Natural killer cell (primary cell): ENCODE measurements at regions not wholly inside any gene's neighbourhood (a gene's known extent, or its start where the extent isn't known, plus 50 kb on each side); places are given as distances from the start of the nearest gene placed in this dataset.
"Not testable (repeated sequence)": the region's sequence is repeated elsewhere in the genome, so short reads cannot be mapped to it uniquely, and the experiment has no call there.

Experiments
- ATAC-seq, 3 donors: fragments of 150-1000 bp in 2 of 3; fragments of 200-7000 bp in 1 of 3; cut with Tn5 transposase; 1 replicate in 1 of 3; 2 replicates in 2 of 3; pipeline ENCODE4 v1.10.0; 2021; ENCODE audit warnings: mild to moderate bottlenecking in 2 of 3, moderate library complexity in 2 of 3
- DNase-seq, 2 donors: peaks; one replicate each; pipeline versions ENCODE4 v3.0.0 to v3.0.0-alpha.2; 2013 to 2021; ENCODE audit warnings: mixed read lengths in 1 of 2
- H3K27ac ChIP-seq: one replicate; pipeline ENCODE4 v1.5.1; 2013; ENCODE audit warnings: mild to moderate bottlenecking, low read length
- H3K27me3 ChIP-seq: one replicate; pipeline ENCODE4 v1.6.1; 2013; ENCODE audit warnings: low read length; ENCODE audit not compliant: control insufficient read depth, insufficient read depth
- H3K36me3 ChIP-seq: one replicate; pipeline ENCODE4 v1.6.1; 2013; ENCODE audit warnings: low read length; ENCODE audit not compliant: control insufficient read depth, insufficient read depth
- H3K4me1 ChIP-seq: one replicate; pipeline ENCODE4 v1.6.1; 2013; ENCODE audit warnings: low read length; ENCODE audit not compliant: control insufficient read depth, insufficient read depth
- H3K4me3 ChIP-seq: one replicate; pipeline ENCODE4 v1.5.1; 2013; ENCODE audit warnings: low read length
- H3K9me3 ChIP-seq: one replicate; pipeline ENCODE4 v1.6.1; 2013; ENCODE audit warnings: low read length; ENCODE audit not compliant: control insufficient read depth, insufficient read depth
- H3K27ac Mint-ChIP-seq, 2 donors: one replicate each; pipeline ENCODE4 v1.8.0; 2022; ENCODE audit warnings: mild to moderate bottlenecking in 2 of 2, mixed read lengths in 2 of 2, moderate library complexity in 1 of 2
- H3K27me3 Mint-ChIP-seq, 2 donors: one replicate each; pipeline ENCODE4 v1.8.0; 2022; ENCODE audit warnings: low read depth in 2 of 2, mixed read lengths in 2 of 2
- H3K36me3 Mint-ChIP-seq: one replicate; pipeline ENCODE4 v1.8.0; 2022; ENCODE audit warnings: mixed read lengths
- H3K4me1 Mint-ChIP-seq, 2 donors: one replicate each; pipeline ENCODE4 v1.8.0; 2022; ENCODE audit warnings: mixed read lengths in 2 of 2
- H3K4me3 Mint-ChIP-seq: one replicate; pipeline ENCODE4 v1.8.0; 2022; ENCODE audit warnings: mild to moderate bottlenecking, moderate library complexity, mixed read lengths
- H3K9me3 Mint-ChIP-seq, 2 donors: one replicate each; pipeline ENCODE4 v1.8.0; 2022; ENCODE audit warnings: mixed read lengths in 2 of 2
- WGBS: methylation state at CpG from one replicate; pipeline ENCODE4 v1.1.7; 2013; ENCODE audit warnings: missing lambda C conversion rate; ENCODE audit not compliant: insufficient coverage; 5-methylcytosine and 5-hydroxymethylcytosine counted together
- intact Hi-C: fragments of 100-400 bp; cut with micrococcal nuclease; formaldehyde crosslinking; loops from one replicate; pipeline ENCODE4 v1.14.2; 2022
- TF ChIP-seq, protein P1 (sequence below): fragments of 200-600 bp; IDR thresholded peaks from one replicate; pipeline ENCODE4 v1.8.0; 2022; ENCODE audit warnings: antibody characterized with exemption

DNA sequence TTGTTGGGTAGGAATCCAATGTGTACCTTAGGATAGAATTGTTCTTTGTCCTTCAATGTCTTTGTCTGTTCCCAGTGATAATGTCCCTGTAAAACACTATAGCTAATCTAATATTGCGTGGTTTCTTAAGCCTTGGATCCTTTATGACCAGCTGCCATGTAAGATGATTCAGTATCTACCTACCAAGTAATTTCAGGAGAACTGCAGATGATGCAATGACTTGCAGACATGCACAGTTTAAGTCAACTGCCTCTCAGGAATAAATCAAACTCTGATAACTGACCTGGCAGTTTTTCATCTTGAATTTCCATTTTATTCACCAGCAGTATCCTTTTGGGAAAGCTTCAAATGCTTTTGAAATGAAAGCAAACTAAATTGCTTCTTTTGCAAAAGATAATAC lies 157.8 kb downstream of the TPBG start:
- H3K36me3 ChIP-seq = no peaks in the 10 kb centered on the region
- H3K4me1 ChIP-seq = no peaks in the 10 kb centered on the region
- Mint-ChIP-seq H3K4me1 (no peaks in the 10 kb centered on the region), H3K27me3 (no peaks in the 10 kb centered on the region), H3K4me3 (no peak overlapping the region), H3K36me3 (no peaks in the 10 kb centered on the region), H3K9me3 (peaks cover 8 to 15% of the 10 kb centered on the region in 2 donors), H3K27ac (no peak overlapping the region)
- no peak for ATAC-seq
- H3K27me3 ChIP-seq = no peaks in the 10 kb centered on the region
- intact Hi-C loops = no loop called here
- TF ChIP-seq, protein P1, sequence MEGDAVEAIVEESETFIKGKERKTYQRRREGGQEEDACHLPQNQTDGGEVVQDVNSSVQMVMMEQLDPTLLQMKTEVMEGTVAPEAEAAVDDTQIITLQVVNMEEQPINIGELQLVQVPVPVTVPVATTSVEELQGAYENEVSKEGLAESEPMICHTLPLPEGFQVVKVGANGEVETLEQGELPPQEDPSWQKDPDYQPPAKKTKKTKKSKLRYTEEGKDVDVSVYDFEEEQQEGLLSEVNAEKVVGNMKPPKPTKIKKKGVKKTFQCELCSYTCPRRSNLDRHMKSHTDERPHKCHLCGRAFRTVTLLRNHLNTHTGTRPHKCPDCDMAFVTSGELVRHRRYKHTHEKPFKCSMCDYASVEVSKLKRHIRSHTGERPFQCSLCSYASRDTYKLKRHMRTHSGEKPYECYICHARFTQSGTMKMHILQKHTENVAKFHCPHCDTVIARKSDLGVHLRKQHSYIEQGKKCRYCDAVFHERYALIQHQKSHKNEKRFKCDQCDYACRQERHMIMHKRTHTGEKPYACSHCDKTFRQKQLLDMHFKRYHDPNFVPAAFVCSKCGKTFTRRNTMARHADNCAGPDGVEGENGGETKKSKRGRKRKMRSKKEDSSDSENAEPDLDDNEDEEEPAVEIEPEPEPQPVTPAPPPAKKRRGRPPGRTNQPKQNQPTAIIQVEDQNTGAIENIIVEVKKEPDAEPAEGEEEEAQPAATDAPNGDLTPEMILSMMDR = no peak
- no peak overlapping the region for H3K4me3 ChIP-seq
- DNase-seq = no peak
- H3K27ac ChIP-seq = no peak overlapping the region
- no peaks in the 10 kb centered on the region for H3K9me3 ChIP-seq
- 68% methylated on average over 1 of the region's 1 CpG for WGBS

DNA sequence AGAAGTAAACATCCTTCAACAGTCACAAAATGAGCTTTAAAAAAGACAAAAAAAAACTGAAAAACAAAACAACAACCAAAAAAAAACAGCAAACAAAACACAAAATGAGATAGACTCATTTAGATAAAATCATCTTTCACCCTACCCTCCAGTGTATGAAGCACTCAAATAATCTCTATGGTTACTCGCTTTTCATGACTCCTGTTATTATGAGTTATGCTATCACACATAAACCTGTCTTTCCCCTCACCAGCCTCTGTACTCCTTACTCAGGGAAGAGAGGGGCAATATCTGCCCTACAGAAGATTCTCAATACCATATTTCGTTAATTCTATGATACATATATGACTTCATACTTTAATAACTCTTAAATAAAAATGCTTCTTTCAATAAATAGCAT lies 158.2 kb downstream of the TPBG start:
- Histone ChIP-seq H3K36me3 (no peaks in the 10 kb centered on the region), H3K27ac (no peak overlapping the region), H3K4me1 (no peaks in the 10 kb centered on the region), H3K9me3 (no peaks in the 10 kb centered on the region), H3K4me3 (no peak overlapping the region), H3K27me3 (no peaks in the 10 kb centered on the region)
- ATAC-seq = no peak
- peaks cover 8 to 13% of the 10 kb centered on the region in 2 donors for H3K9me3 Mint-ChIP-seq
- H3K27ac Mint-ChIP-seq = no peak overlapping the region
- DNase-seq = no peak
- H3K4me3 Mint-ChIP-seq = no peak overlapping the region
- H3K36me3 Mint-ChIP-seq = no peaks in the 10 kb centered on the region
- H3K4me1 Mint-ChIP-seq = no peaks in the 10 kb centered on the region
- WGBS = 91% methylated on average over 1 of the region's 2 CpGs
- intact Hi-C loops = no loop called here
- TF ChIP-seq, protein P1 = no peak
- H3K27me3 Mint-ChIP-seq = no peaks in the 10 kb centered on the region

GRCh38 chr6:82524031-82524430 lies 160.4 kb downstream of the TPBG start:
- H3K4me3 ChIP-seq = no peak overlapping the region
- no peak for ATAC-seq
- Mint-ChIP-seq H3K9me3 (peaks cover 5 to 15% of the 10 kb centered on the region in 2 donors), H3K4me3 (no peak overlapping the region), H3K36me3 (no peaks in the 10 kb centered on the region), H3K27me3 (no peaks in the 10 kb centered on the region), H3K4me1 (no peaks in the 10 kb centered on the region), H3K27ac (no peak overlapping the region)
- TF ChIP-seq, protein P1 = no peak
- no peaks in the 10 kb centered on the region for H3K9me3 ChIP-seq
- intact Hi-C loops = no loop called here
- H3K27ac ChIP-seq = no peak overlapping the region
- H3K27me3 ChIP-seq = no peaks in the 10 kb centered on the region
- DNase-seq = no peak
- H3K36me3 ChIP-seq = no peaks in the 10 kb centered on the region
- WGBS = 76% methylated on average over 8 of the region's 8 CpGs
- H3K4me1 ChIP-seq = no peaks in the 10 kb centered on the region

DNA sequence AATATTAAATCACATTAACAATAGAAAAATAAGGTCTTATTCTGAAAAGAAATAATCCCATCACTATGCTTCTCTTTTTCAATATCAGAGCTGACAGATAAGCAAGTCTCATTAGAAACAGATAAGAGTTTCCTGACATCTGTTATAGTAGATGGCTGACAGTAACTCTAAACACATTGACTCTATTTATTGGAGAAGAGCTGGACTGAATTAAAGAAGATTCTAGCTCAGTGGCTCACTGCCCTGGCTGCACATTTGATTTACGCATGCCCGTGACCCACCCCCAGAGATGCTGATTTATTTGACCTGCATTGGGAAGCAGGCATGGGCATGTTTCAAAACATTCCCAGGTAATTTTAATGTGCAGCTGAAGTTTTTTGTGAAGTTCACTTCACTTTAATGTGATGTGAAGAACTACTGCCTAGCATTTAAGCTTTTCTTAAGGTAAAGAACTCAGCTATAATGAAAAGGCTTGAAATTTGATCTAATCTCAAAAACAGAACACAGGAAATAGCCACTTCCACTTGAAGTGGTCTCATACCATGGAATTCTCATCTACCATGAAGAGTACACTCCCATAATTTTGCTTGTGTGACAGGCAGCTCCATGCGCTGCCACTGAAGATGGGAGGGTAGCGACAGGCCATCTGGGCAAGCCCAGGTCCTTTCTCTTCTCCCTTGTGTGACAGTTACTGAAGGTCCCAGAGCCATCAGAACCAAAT lies 162.3 kb downstream of the TPBG start:
- Mint-ChIP-seq H3K27ac (no peak overlapping the region), H3K4me3 (no peak overlapping the region), H3K9me3 (peaks cover 5 to 16% of the 10 kb centered on the region in 2 donors), H3K27me3 (no peaks in the 10 kb centered on the region), H3K4me1 (no peaks in the 10 kb centered on the region), H3K36me3 (no peaks in the 10 kb centered on the region)
- Histone ChIP-seq H3K9me3 (no peaks in the 10 kb centered on the region), H3K4me1 (no peaks in the 10 kb centered on the region), H3K4me3 (no peak overlapping the region), H3K27me3 (no peaks in the 10 kb centered on the region), H3K36me3 (no peaks in the 10 kb centered on the region), H3K27ac (no peak overlapping the region)
- no peak for ATAC-seq
- TF ChIP-seq, protein P1 = no peak
- DNase-seq = no peak
- intact Hi-C loops = no loop called here
- 94% methylated on average over 4 of the region's 4 CpGs for WGBS

- H3K4me3 ChIP-seq, intact Hi-C loops: not testable (repeated sequence)
Observed at GRCh38 chr6:82529960-82530460, 166.4 kb downstream of the TPBG start.

More at GRCh38 chr6:82529960-82530460, 166.4 kb downstream of the TPBG start:
- H3K36me3 ChIP-seq, H3K9me3 ChIP-seq, H3K4me1 ChIP-seq, DNase-seq, H3K27ac Mint-ChIP-seq, H3K36me3 Mint-ChIP-seq, H3K27me3 Mint-ChIP-seq, ATAC-seq, H3K4me1 Mint-ChIP-seq, H3K27ac ChIP-seq, H3K4me3 Mint-ChIP-seq, H3K27me3 ChIP-seq, H3K9me3 Mint-ChIP-seq: not testable (repeated sequence)
- WGBS = 91% methylated on average over 2 of the region's 2 CpGs
